PC-9 (cell line): ENCODE measurements at regions not wholly inside any gene's neighbourhood (a gene's known extent, or its start where the extent isn't known, plus 50 kb on each side); places are given as distances from the start of the nearest gene placed in this dataset.

Experiments
- BruUV-seq: library from RNA; stranded (reverse); fragments of 400-500 nt; replicated peaks from 2 replicates; lab custom pipeline; 2021; lab: Mats Ljungman, UMichigan
- CTCF ChIA-PET: fragments of 300-600 bp; sonication (Branson Sonifier 250); formaldehyde crosslinking; loops from one replicate; lab custom pipeline; 2022; ENCODE audit warnings: antibody characterized with exemption; lab: Charles Lee
- POLR2A ChIA-PET: fragments of 300-600 bp; sonication (Branson Sonifier 250); formaldehyde crosslinking; loops from one replicate; lab custom pipeline; 2022; ENCODE audit warnings: antibody characterized with exemption; ENCODE audit not compliant: unreplicated experiment; lab: Charles Lee
- DNase-seq, 2 experiments: peaks; one replicate each; pipeline versions ENCODE4 v3.0.0 to v3.0.0-alpha.2; 2015 to 2022; ENCODE audit warnings: mixed read lengths in 1 of 2
- H2AFZ ChIP-seq: fragments of 200-600 bp; sonication (generic); 2 replicates; pipeline ENCODE4 v1.8.1; 2017; ENCODE audit warnings: antibody characterized with exemption
- H3F3A ChIP-seq: fragments of 200-600 bp; sonication (generic); 2 replicates; pipeline ENCODE4 v1.8.1; 2017; ENCODE audit warnings: antibody characterized with exemption, mild to moderate bottlenecking, low read depth; ENCODE audit not compliant: insufficient read depth
- H3K27ac ChIP-seq: fragments of 200-600 bp; sonication (generic); 2 replicates; pipeline ENCODE4 v1.6.1; 2016; ENCODE audit warnings: mixed run types
- H3K27me3 ChIP-seq: fragments of 200-600 bp; sonication (generic); 2 replicates; pipeline ENCODE4 v1.6.1; 2016; ENCODE audit warnings: low read depth, mixed run types; ENCODE audit not compliant: insufficient read depth
- H3K36me3 ChIP-seq: fragments of 200-600 bp; sonication (generic); 2 replicates; pipeline ENCODE4 v1.6.1; 2016; ENCODE audit warnings: low read depth, mixed run types
- H3K4me1 ChIP-seq: fragments of 200-600 bp; sonication (generic); replicated peaks from 2 replicates; pipeline ENCODE4 v1.6.1; 2016; ENCODE audit warnings: mixed run types; ENCODE audit not compliant: insufficient read depth
- H3K4me2 ChIP-seq: fragments of 200-600 bp; sonication (generic); 2 replicates; pipeline ENCODE4 v1.6.1; 2017; ENCODE audit warnings: mixed run types
- H3K4me3 ChIP-seq: fragments of 200-600 bp; sonication (generic); 2 replicates; pipeline ENCODE4 v1.6.1; 2016; ENCODE audit warnings: mixed run types
- H3K79me2 ChIP-seq: fragments of 200-600 bp; sonication (generic); 2 replicates; pipeline ENCODE4 v1.6.1; 2017; ENCODE audit warnings: low read depth, mixed run types
- H3K9me2 ChIP-seq: fragments of 200-600 bp; sonication (generic); 2 replicates; pipeline ENCODE4 v1.8.1; 2017; ENCODE audit warnings: mild to moderate bottlenecking; ENCODE audit not compliant: insufficient read depth
- H3K9me3 ChIP-seq: fragments of 200-600 bp; sonication (generic); 2 replicates; pipeline ENCODE4 v1.8.1; 2016; ENCODE audit warnings: low read depth; ENCODE audit not compliant: insufficient read depth
- H4K20me1 ChIP-seq: fragments of 200-600 bp; sonication (generic); 2 replicates; pipeline ENCODE4 v1.8.1; 2017; ENCODE audit not compliant: insufficient read depth
- CTCF ChIP-seq: fragments of 200-600 bp; sonication (generic); conservative IDR thresholded peaks from 2 replicates; pipeline ENCODE4 v1.6.1; 2017; ENCODE audit warnings: mixed run types, antibody characterized with exemption, mild to moderate bottlenecking, moderate library complexity
- EZH2 ChIP-seq: fragments of 200-600 bp; sonication (generic); IDR thresholded peaks from 2 replicates; pipeline ENCODE4 v1.8.0; 2017; ENCODE audit warnings: antibody characterized with exemption, low read depth
- intact Hi-C: fragments of 100-400 bp; cut with micrococcal nuclease; formaldehyde crosslinking; loops from one replicate; pipeline ENCODE4 v1.10.0; 2022; ENCODE audit not compliant: unreplicated experiment

- peaks cover 30% of the 10 kb centered on the region for H3K9me3 ChIP-seq
- CTCF ChIA-PET, result interaction anchor here (0.6 kb wide), 1 partner anchor 28 kb away, joined by 10 read pairs; no protein-coding TSS in a partner anchor
- peak overlapping the region; percentile 92 for H3K27ac ChIP-seq
- H3K4me3 ChIP-seq, result no peak overlapping the region
- no peak overlapping the region; the same call in 1 of the 2 replicates for H3K4me2 ChIP-seq
- no peak overlapping the region for H2AFZ ChIP-seq
- no peaks in the 10 kb centered on the region for H4K20me1 ChIP-seq
- POLR2A ChIA-PET, result no interaction called here
- H3K9me2 ChIP-seq, result no peaks in the 10 kb centered on the region
- peaks cover 42% of the 10 kb centered on the region for H3K4me1 ChIP-seq
- H3K36me3 ChIP-seq, result no peaks in the 10 kb centered on the region
- H3K79me2 ChIP-seq, result no peaks in the 10 kb centered on the region
- no TSS peak for BruUV-seq
- H3K27me3 ChIP-seq, result no peaks in the 10 kb centered on the region
- H3F3A ChIP-seq, result peaks cover 26% of the 10 kb centered on the region
- no peak for DNase-seq
- intact Hi-C loops, result no loop called here
- TF ChIP-seq EZH2 (no peak), CTCF (no peak)
These were observed 62.2 kb upstream of the SLC22A16 start for GRCh38 chr6:110538416-110539160.

- intact Hi-C loops, result loop anchor here (1.0 kb wide), 1 partner anchor 10 kb away; no protein-coding TSS in a partner anchor
- POLR2A ChIA-PET, result interaction anchor here (0.5 kb wide), 2 partner anchors 10 to 18 kb away, joined by 3 to 5 read pairs; no protein-coding TSS in a partner anchor
- Histone ChIP-seq H3K36me3 (no peaks in the 10 kb centered on the region), H3K27ac (peak overlapping the region; percentile 92), H2AFZ (no peak overlapping the region), H3K4me3 (no peak overlapping the region), H3K4me2 (peak overlapping the region; percentile 21), H3K9me2 (no peaks in the 10 kb centered on the region), H3K79me2 (no peaks in the 10 kb centered on the region), H3F3A (peaks cover 26% of the 10 kb centered on the region), H3K4me1 (peaks cover 30% of the 10 kb centered on the region), H3K9me3 (peaks cover 30% of the 10 kb centered on the region), H3K27me3 (no peaks in the 10 kb centered on the region), H4K20me1 (no peaks in the 10 kb centered on the region)
- BruUV-seq, result no TSS peak
- peak; percentile 47 to 97 for DNase-seq
- no peak for TF ChIP-seq CTCF
- TF ChIP-seq EZH2, result no peak
- CTCF ChIA-PET, result interaction anchor here (0.6 kb wide), 1 partner anchor 27 kb away, joined by 10 read pairs; no protein-coding TSS in a partner anchor
These were observed 61.1 kb upstream of the SLC22A16 start for GRCh38 chr6:110537208-110538123.

- Histone ChIP-seq H3K9me3 (peaks cover 43% of the 10 kb centered on the region), H3K9me2 (no peaks in the 10 kb centered on the region), H3K4me3 (no peak overlapping the region), H2AFZ (no peak overlapping the region), H3K4me2 (no peak overlapping the region), H3K27me3 (no peaks in the 10 kb centered on the region), H3F3A (peaks cover 26% of the 10 kb centered on the region), H3K4me1 (peaks cover 35% of the 10 kb centered on the region), H3K79me2 (no peaks in the 10 kb centered on the region), H3K27ac (no peak overlapping the region), H4K20me1 (no peaks in the 10 kb centered on the region), H3K36me3 (no peaks in the 10 kb centered on the region)
- CTCF ChIA-PET, result no interaction called here
- intact Hi-C loops, result no loop called here
- POLR2A ChIA-PET, result no interaction called here
- BruUV-seq, result no TSS peak
- TF ChIP-seq CTCF (no peak), EZH2 (no peak)
- peak in 1 of 2 experiments; percentile 45 for DNase-seq
These were observed 58.5 kb upstream of the SLC22A16 start for GRCh38 chr6:110534731-110535492.
